ENCODE measurements at regions not wholly inside any gene's neighbourhood (a gene's known extent, or its start where the extent isn't known, plus 50 kb on each side); places are given as distances from the start of the nearest gene placed in this dataset.

DNA sequence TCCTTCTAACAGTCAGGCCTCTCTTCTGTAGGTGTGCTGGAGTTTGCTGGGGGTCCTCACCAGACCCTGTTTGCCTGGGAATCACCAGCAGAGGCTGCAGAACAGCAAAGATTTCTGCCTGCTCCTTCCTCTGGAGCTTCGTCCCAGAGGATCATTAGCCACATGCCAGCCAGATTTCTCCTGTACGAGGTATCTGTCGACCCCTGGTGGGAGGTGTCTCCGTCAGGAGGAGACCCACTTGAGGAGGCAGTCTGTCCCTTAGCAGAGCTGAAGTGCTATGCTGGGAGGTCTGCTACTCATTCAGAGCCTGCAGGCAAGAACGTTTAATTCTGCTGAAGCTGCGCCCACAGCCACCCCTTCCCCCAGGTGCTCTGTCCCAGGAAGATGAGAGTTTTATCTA, 611.1 kb upstream of the COBL start:
- TF ChIP-seq, protein P1, sequence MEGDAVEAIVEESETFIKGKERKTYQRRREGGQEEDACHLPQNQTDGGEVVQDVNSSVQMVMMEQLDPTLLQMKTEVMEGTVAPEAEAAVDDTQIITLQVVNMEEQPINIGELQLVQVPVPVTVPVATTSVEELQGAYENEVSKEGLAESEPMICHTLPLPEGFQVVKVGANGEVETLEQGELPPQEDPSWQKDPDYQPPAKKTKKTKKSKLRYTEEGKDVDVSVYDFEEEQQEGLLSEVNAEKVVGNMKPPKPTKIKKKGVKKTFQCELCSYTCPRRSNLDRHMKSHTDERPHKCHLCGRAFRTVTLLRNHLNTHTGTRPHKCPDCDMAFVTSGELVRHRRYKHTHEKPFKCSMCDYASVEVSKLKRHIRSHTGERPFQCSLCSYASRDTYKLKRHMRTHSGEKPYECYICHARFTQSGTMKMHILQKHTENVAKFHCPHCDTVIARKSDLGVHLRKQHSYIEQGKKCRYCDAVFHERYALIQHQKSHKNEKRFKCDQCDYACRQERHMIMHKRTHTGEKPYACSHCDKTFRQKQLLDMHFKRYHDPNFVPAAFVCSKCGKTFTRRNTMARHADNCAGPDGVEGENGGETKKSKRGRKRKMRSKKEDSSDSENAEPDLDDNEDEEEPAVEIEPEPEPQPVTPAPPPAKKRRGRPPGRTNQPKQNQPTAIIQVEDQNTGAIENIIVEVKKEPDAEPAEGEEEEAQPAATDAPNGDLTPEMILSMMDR (IDR thresholded peaks at IDR 0.05): no peak
- no peak for TF ChIP-seq POLR2A (IDR thresholded peaks at IDR 0.05)

Data from right lobe of liver (tissue), 4 donors.